ENCODE measurements at regions not wholly inside any gene's neighbourhood (a gene's known extent, or its start where the extent isn't known, plus 50 kb on each side); places are given as distances from the start of the nearest gene placed in this dataset.

DNA sequence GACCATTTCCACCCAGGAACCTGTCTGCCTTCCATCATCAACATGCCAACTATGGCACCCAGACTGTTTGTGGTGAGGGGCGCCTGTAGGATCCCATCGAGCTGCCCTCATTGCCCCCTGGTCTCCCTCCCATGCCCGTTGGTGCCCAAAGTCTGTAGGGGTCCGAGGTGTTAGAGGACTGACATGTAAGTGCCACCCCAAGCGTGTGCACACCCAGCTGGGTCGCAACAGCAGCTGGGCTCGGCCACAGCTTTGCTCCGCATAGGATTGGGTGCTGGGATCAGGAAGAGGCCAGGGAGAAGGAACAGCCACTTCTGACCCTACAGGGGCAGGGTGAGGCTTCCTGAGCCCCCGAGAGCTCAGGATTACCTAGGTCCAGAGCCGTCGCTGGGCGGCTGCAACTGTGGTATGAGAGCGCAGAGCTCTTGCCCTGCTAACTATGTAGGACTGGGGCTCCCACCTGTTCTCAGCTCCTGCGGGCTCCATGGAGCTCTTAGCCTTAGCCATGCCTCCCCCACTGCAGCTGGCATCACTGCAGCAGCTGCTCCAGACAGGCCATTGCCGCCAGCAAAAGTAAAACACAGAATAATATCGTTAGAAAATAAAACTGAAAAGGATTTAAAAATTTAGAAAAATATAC is 1160.3 kb downstream of the FSTL5 start:
- DNase-seq (ENCODE audit: low spot score) = no peak

DNA sequence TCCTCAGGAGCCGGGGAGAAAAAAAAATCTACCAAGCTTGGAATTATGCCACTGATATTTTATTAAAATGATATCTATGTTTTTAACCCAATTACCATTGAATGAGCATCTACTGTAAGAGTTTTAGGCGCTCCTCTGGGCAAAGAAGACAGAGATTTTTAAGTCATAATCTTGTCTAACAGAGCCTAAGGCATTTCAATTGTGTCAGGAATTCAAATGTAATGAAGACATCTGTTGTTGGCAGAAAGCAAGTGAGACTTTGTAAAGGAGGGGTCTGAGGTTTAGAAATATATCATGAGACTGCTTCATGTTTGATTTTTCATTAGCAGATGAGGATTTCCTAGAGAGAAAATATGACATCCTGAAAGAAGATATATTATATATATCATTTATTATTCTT is 1158.1 kb downstream of the FSTL5 start:
- DNase-seq (ENCODE audit: low spot score) = no peak

GRCh38 chr4:161008527-161008926 is 1155.3 kb downstream of the FSTL5 start:
- no peak for DNase-seq (ENCODE audit: low spot score)

- DNase-seq (ENCODE audit: low spot score) = no peak
Measured at GRCh38 chr4:161010227-161010626, 1153.6 kb downstream of the FSTL5 start.

All from CD4-positive, alpha-beta T cell treated with Interleukin-6 at 100 ng/mL for 8 hours (primary cell).